GM12873 (cell line): ENCODE measurements at regions not wholly inside any gene's neighbourhood (a gene's known extent, or its start where the extent isn't known, plus 50 kb on each side); places are given as distances from the start of the nearest gene placed in this dataset.

Source experiments
- CTCF ChIP-seq: IDR thresholded peaks from 2 replicates; pipeline ENCODE4 v1.5.1; 2012; ENCODE audit warnings: low read depth, mild to moderate bottlenecking, moderate library complexity, low read length, control low read depth; ENCODE audit not compliant: insufficient read depth; ENCODE audit errors: missing control alignments

- no peak for TF ChIP-seq CTCF
Observed at GRCh38 chr5:104755806-104756205, 1193.2 kb upstream of the NUDT12 start.

GRCh38 chr5:104754311-104754995, 1191.9 kb upstream of the NUDT12 start:
- no peak for TF ChIP-seq CTCF

- TF ChIP-seq CTCF, result no peak
Observed at GRCh38 chr5:104751969-104752368, 1189.4 kb upstream of the NUDT12 start.

- no peak for TF ChIP-seq CTCF
Observed at GRCh38 chr5:104739905-104740304, 1177.3 kb upstream of the NUDT12 start.

GRCh38 chr5:104739503-104739902, 1176.9 kb upstream of the NUDT12 start:
- TF ChIP-seq CTCF, result no peak

- TF ChIP-seq CTCF, result no peak
Observed at GRCh38 chr5:104736073-104736472, 1173.5 kb upstream of the NUDT12 start.

- no peak for TF ChIP-seq CTCF
Observed at GRCh38 chr5:104734046-104734445, 1171.5 kb upstream of the NUDT12 start.
